GM12878 (cell line): ENCODE measurements at regions not wholly inside any gene's neighbourhood (a gene's known extent, or its start where the extent isn't known, plus 50 kb on each side); places are given as distances from the start of the nearest gene placed in this dataset.

Source experiments
- ATAC-seq: fragments of 200-7000 bp; cut with Tn5 transposase; 3 replicates; pipeline ENCODE4 v1.9.1; 2020; ENCODE audit warnings: mild to moderate bottlenecking, moderate library complexity
- BruUV-seq: library from RNA; stranded (reverse); fragments of 400-500 nt; replicated peaks from 2 replicates; lab custom pipeline; 2021; lab: Mats Ljungman, UMichigan
- CTCF ChIA-PET: fragments of 300-600 bp; sonication (Branson Sonifier 250); formaldehyde crosslinking; extraction: SDS; loops from one replicate; lab custom pipeline; 2021; ENCODE audit warnings: inconsistent platforms; lab: Yijun Ruan, JAX
- POLR2A ChIA-PET: fragments of 350-600 bp; formaldehyde crosslinking; extraction: SDS; loops from one replicate; lab custom pipeline; 2021; ENCODE audit warnings: inconsistent platforms; lab: Charles Lee
- RAD21 ChIA-PET: fragments of 300-600 bp; sonication (Branson Sonifier 250); formaldehyde crosslinking; loops from one replicate; lab custom pipeline; 2023; ENCODE audit warnings: antibody characterized with exemption; ENCODE audit not compliant: unreplicated experiment; lab: Charles Lee
- SMC1A ChIA-PET: fragments of 300-600 bp; sonication (Branson Sonifier 250); formaldehyde crosslinking; loops from one replicate; lab custom pipeline; 2023; ENCODE audit not compliant: unreplicated experiment, uncharacterized antibody; lab: Charles Lee
- DNase-seq: peaks from one replicate; pipeline ENCODE4 v3.0.0-alpha.2; 2011; ENCODE audit warnings: low read depth, low spot score
- FAIRE-seq: peaks from 3 replicates; lab custom pipeline; 2011; peaks lifted over from hg19 to GRCh38; lab: Jason Lieb, UNC
- H2AFZ ChIP-seq: 2 replicates; pipeline ENCODE4 v1.6.0; 2011; ENCODE audit warnings: low read depth, low read length, control low read depth; ENCODE audit not compliant: control insufficient read depth
- H3K27ac ChIP-seq: 2 replicates; pipeline ENCODE4 v1.5.1; 2011; ENCODE audit warnings: control low read depth; ENCODE audit not compliant: control insufficient read depth, insufficient read depth
- H3K27me3 ChIP-seq, 2 experiments: replicated peaks in 1 of 2; 2 replicates each; pipeline versions ENCODE4 v1.6.0 to v1.6.1; 2011; ENCODE audit warnings: low read length in 1 of 2; ENCODE audit not compliant: control insufficient read depth in 2 of 2, insufficient read depth in 2 of 2
- H3K36me3 ChIP-seq, 2 experiments: 2 replicates each; pipeline ENCODE4 v1.5.1; 2011; ENCODE audit warnings: low read length in 1 of 2; ENCODE audit not compliant: control insufficient read depth in 2 of 2, insufficient read depth in 2 of 2
- H3K4me1 ChIP-seq: 2 replicates; pipeline ENCODE4 v1.6.1; 2011; ENCODE audit warnings: mild to moderate bottlenecking, low read length, moderate library complexity, mixed read lengths; ENCODE audit not compliant: control insufficient read depth, insufficient read depth
- H3K4me2 ChIP-seq: 2 replicates; pipeline ENCODE4 v1.6.0; 2011; ENCODE audit warnings: control low read depth; ENCODE audit not compliant: control insufficient read depth, insufficient read depth
- H3K4me3 ChIP-seq: fragments of 200-600 bp; sonication (generic); 2 replicates; pipeline ENCODE4 v1.5.1; 2016
- H3K79me2 ChIP-seq: 2 replicates; pipeline ENCODE4 v1.6.0; 2011; ENCODE audit warnings: low read length; ENCODE audit not compliant: control insufficient read depth, insufficient read depth
- H3K9ac ChIP-seq: 2 replicates; pipeline ENCODE4 v1.8.0; 2011; ENCODE audit warnings: low read length, control low read depth, mixed read lengths; ENCODE audit not compliant: control insufficient read depth, insufficient read depth
- H3K9me3 ChIP-seq: replicated peaks from 3 replicates; pipeline ENCODE4 v1.5.1; 2011; ENCODE audit warnings: mild to moderate bottlenecking, low read length; ENCODE audit not compliant: control insufficient read depth, insufficient read depth
- H4K20me1 ChIP-seq: 2 replicates; pipeline ENCODE4 v1.6.0; 2011; ENCODE audit not compliant: control insufficient read depth, insufficient read depth
- BMI1 ChIP-seq: fragments of 450-650 bp; IDR thresholded peaks from 2 replicates; pipeline ENCODE4 v1.6.1; 2016; ENCODE audit warnings: mild to moderate bottlenecking, moderate library complexity, borderline replicate concordance
- CBFB ChIP-seq: IDR thresholded peaks from 2 replicates; pipeline ENCODE4 v1.6.1; 2016; ENCODE audit warnings: antibody characterized with exemption, low read depth
- CEBPB ChIP-seq, 2 experiments: fragments of 150-350 bp in 1 of 2; IDR thresholded peaks; 2 replicates each; pipeline ENCODE4 v1.6.1; 2012 to 2014; ENCODE audit warnings: low read depth in 2 of 2, low read length in 2 of 2, borderline replicate concordance in 1 of 2, inconsistent platforms in 1 of 2
- CHD1 ChIP-seq: IDR thresholded peaks from 2 replicates; pipeline ENCODE4 v1.6.1; 2012; ENCODE audit warnings: low read depth, low read length, improper control_type of control experiment
- CHD2 ChIP-seq: IDR thresholded peaks from 2 replicates; pipeline ENCODE4 v1.6.1; 2011; ENCODE audit warnings: low read depth, low read length, improper control_type of control experiment, borderline replicate concordance
- ESRRA ChIP-seq: IDR thresholded peaks from 2 replicates; pipeline ENCODE4 v1.6.1; 2012; ENCODE audit warnings: mild to moderate bottlenecking, low read length, improper control_type of control experiment
- ETV6 ChIP-seq, 2 experiments: fragments of 450-650 bp in 1 of 2; IDR thresholded peaks in 1 of 2; conservative IDR thresholded peaks in 1 of 2; 2 replicates each; pipeline ENCODE4 v1.6.1; 2014; ENCODE audit warnings: antibody characterized with exemption in 1 of 2, borderline replicate concordance in 1 of 2, low read depth in 1 of 2, mild to moderate bottlenecking in 1 of 2, moderate library complexity in 1 of 2
- JUNB ChIP-seq: IDR thresholded peaks from 2 replicates; pipeline ENCODE4 v1.6.1; 2016; ENCODE audit warnings: antibody characterized with exemption, mild to moderate bottlenecking
- MLLT1 ChIP-seq: fragments of 450-650 bp; IDR thresholded peaks from 2 replicates; pipeline ENCODE4 v1.6.1; 2016; ENCODE audit warnings: mild to moderate bottlenecking
- NBN ChIP-seq: fragments of 450-650 bp; IDR thresholded peaks from 2 replicates; pipeline ENCODE4 v1.6.1; 2016
- NFIC ChIP-seq: IDR thresholded peaks from 2 replicates; pipeline ENCODE4 v1.6.1; 2012; ENCODE audit warnings: low read depth, mild to moderate bottlenecking, inconsistent platforms, low read length, moderate library complexity
- NR2F1 ChIP-seq: fragments of 450-650 bp; conservative IDR thresholded peaks from 2 replicates; pipeline ENCODE4 v1.6.1; 2017; ENCODE audit warnings: mild to moderate bottlenecking
- PAX8 ChIP-seq: fragments of 450-650 bp; IDR thresholded peaks from 2 replicates; pipeline ENCODE4 v1.6.1; 2017; ENCODE audit warnings: mild to moderate bottlenecking, moderate library complexity
- POLR2A ChIP-seq: IDR thresholded peaks from 2 replicates; pipeline ENCODE4 v1.6.1; 2011; ENCODE audit warnings: low read depth, mild to moderate bottlenecking, low read length
- POU2F2 ChIP-seq: IDR thresholded peaks from 3 replicates; pipeline ENCODE4 v1.6.1; 2011; ENCODE audit warnings: low read depth, mild to moderate bottlenecking, low read length, borderline replicate concordance
- RELA ChIP-seq: fragments of 450-650 bp; IDR thresholded peaks from 2 replicates; pipeline ENCODE4 v1.8.0; 2014; ENCODE audit warnings: borderline replicate concordance; ENCODE audit not compliant: partially characterized antibody
- SPI1 ChIP-seq: IDR thresholded peaks from 2 replicates; pipeline ENCODE4 v1.6.1; 2011; ENCODE audit warnings: low read depth, mild to moderate bottlenecking, low read length, moderate library complexity, borderline replicate concordance; ENCODE audit not compliant: insufficient read depth
- TAF1 ChIP-seq: IDR thresholded peaks from 2 replicates; pipeline ENCODE4 v1.6.1; 2011; ENCODE audit warnings: mild to moderate bottlenecking, low read depth, low read length, borderline replicate concordance
- YY1 ChIP-seq: IDR thresholded peaks from 2 replicates; pipeline ENCODE4 v1.6.1; 2011; ENCODE audit warnings: low read depth, mild to moderate bottlenecking, low read length
- WGBS: methylation state at CpG from one replicate; pipeline ENCODE4 v1.1.6; 2016; ENCODE audit warnings: low lambda C conversion rate; ENCODE audit not compliant: insufficient replicate concordance, insufficient coverage; ENCODE audit errors: missing lambda C conversion rate; 5-methylcytosine and 5-hydroxymethylcytosine counted together
- in situ Hi-C: fragments of 300-500 bp; cut with MboI; formaldehyde crosslinking; loops from 9 replicates; pipeline ENCODE4 v1.14.3; 2018; ENCODE audit warnings: mixed read lengths
- intact Hi-C: fragments of 100-400 bp; cut with micrococcal nuclease; formaldehyde crosslinking; loops from one replicate; pipeline ENCODE4 v1.14.2; 2022; ENCODE audit not compliant: unreplicated experiment

- Histone ChIP-seq H3K36me3 (no peaks in the 10 kb centered on the region), H3K4me1 (no peaks in the 10 kb centered on the region), H3K4me2 (no peak overlapping the region), H3K27ac (no peak overlapping the region), H3K27me3 (no peaks in the 10 kb centered on the region), H4K20me1 (no peaks in the 10 kb centered on the region), H3K79me2 (no peaks in the 10 kb centered on the region), H3K9me3 (no peaks in the 10 kb centered on the region), H2AFZ (no peak overlapping the region), H3K4me3 (no peak overlapping the region), H3K9ac (no peak overlapping the region)
- ATAC-seq = no peak
- in situ Hi-C loops = no loop called here
- ChIA-PET POLR2A (no interaction called here), RAD21 (no interaction called here), SMC1A (no interaction called here), CTCF (no interaction called here)
- no TSS peak for BruUV-seq
- no peak for FAIRE-seq
- intact Hi-C loops = no loop called here
- TF ChIP-seq JUNB = no peak
- DNase-seq = no peak
- WGBS = 21% methylated on average over 2 of the region's 2 CpGs
These were observed 132.4 kb upstream of the FBXL4 start for GRCh38 chr6:99080191-99080590.

GRCh38 chr6:99079058-99079457, 131.3 kb upstream of the FBXL4 start:
- no TSS peak for BruUV-seq
- Histone ChIP-seq H3K4me1 (no peaks in the 10 kb centered on the region), H3K4me2 (no peak overlapping the region), H3K4me3 (no peak overlapping the region), H3K27me3 (peaks cover 0 to 2% of the 10 kb centered on the region in 2 experiments; a peak in 1 of 4 replicates), H3K9me3 (no peaks in the 10 kb centered on the region), H3K79me2 (no peaks in the 10 kb centered on the region), H2AFZ (no peak overlapping the region), H4K20me1 (no peaks in the 10 kb centered on the region), H3K27ac (no peak overlapping the region), H3K36me3 (no peaks in the 10 kb centered on the region), H3K9ac (no peak overlapping the region)
- in situ Hi-C loops (no loop called here), intact Hi-C loops (no loop called here)
- ATAC-seq (no peak), DNase-seq (no peak), FAIRE-seq (no peak)
- SMC1A ChIA-PET = no interaction called here
- POLR2A ChIA-PET = no interaction called here
- RAD21 ChIA-PET = no interaction called here
- 52% methylated on average over 2 of the region's 2 CpGs for WGBS
- CTCF ChIA-PET = no interaction called here
- no peak for TF ChIP-seq CHD1
- TF ChIP-seq SPI1 = no peak
- TF ChIP-seq CHD2 = no peak
- no peak for TF ChIP-seq RELA
- TF ChIP-seq CBFB = no peak
- no peak for TF ChIP-seq ESRRA
- TF ChIP-seq POU2F2 = no peak
- no peak for TF ChIP-seq MLLT1
- TF ChIP-seq NBN = no peak
- TF ChIP-seq ETV6 (conservative IDR thresholded peaks at IDR 0.05 in 1 of 2, IDR thresholded peaks at IDR 0.05 in 1 of 2; ENCODE audit: borderline replicate concordance in 1 of 2, low read depth in 1 of 2) = no peak
- no peak for TF ChIP-seq YY1
- TF ChIP-seq BMI1 = no peak
- TF ChIP-seq PAX8 = no peak
- TF ChIP-seq TAF1 = no peak
- TF ChIP-seq CEBPB (IDR thresholded peaks at IDR 0.05; ENCODE audit: borderline replicate concordance in 1 of 2, low read depth in 2 of 2, low read length in 2 of 2) = no peak
- TF ChIP-seq NR2F1 = no peak
- TF ChIP-seq NFIC = no peak
- no peak for TF ChIP-seq POLR2A
